Posterior vena cava (tissue), 2 donors: ENCODE measurements at regions not wholly inside any gene's neighbourhood (a gene's known extent, or its start where the extent isn't known, plus 50 kb on each side); places are given as distances from the start of the nearest gene placed in this dataset.

ENCODE experiments used
- DNase-seq: peaks from one replicate; pipeline ENCODE4 v3.0.0-alpha.2; 2020; ENCODE audit warnings: low spot score
- intact Hi-C, 2 donors: fragments of 100-400 bp; cut with DNase I; formaldehyde crosslinking; loops; one replicate each; pipeline versions ENCODE4 v1.14.1 to v1.14.2; 2022 to 2023
- donor health status: DM: yes; HTN: yes; CAD: no.
- donor health status: DM: yes; HTN: yes; CAD: no.

- intact Hi-C loops: no loop called here
- DNase-seq: no peak
Measured at GRCh38 chr2:220504938-220505503, 877.6 kb downstream of the SLC4A3 start.

GRCh38 chr2:220506466-220506865 lies 879.0 kb downstream of the SLC4A3 start:
- DNase-seq: no peak
- intact Hi-C loops: no loop called here

- intact Hi-C loops: no loop called here
- no peak for DNase-seq
Measured at GRCh38 chr2:220509096-220509757, 881.8 kb downstream of the SLC4A3 start.

- intact Hi-C loops: no loop called here
- no peak for DNase-seq
Measured at GRCh38 chr2:220509966-220510365, 882.5 kb downstream of the SLC4A3 start.

GRCh38 chr2:220510668-220511067 lies 883.2 kb downstream of the SLC4A3 start:
- intact Hi-C loops: no loop called here
- DNase-seq: no peak

- DNase-seq: no peak
- intact Hi-C loops: no loop called here
Measured at GRCh38 chr2:220512419-220512818, 885.0 kb downstream of the SLC4A3 start.

GRCh38 chr2:220513573-220514288 lies 886.3 kb downstream of the SLC4A3 start:
- intact Hi-C loops: no loop called here
- DNase-seq: no peak

- intact Hi-C loops: no loop called here
Measured at GRCh38 chr2:220521551-220521950, 894.1 kb downstream of the SLC4A3 start.

GRCh38 chr2:220528180-220528675 lies 900.8 kb downstream of the SLC4A3 start:
- no peak for DNase-seq
- intact Hi-C loops: no loop called here

More at GRCh38 chr2:220521551-220521950, 894.1 kb downstream of the SLC4A3 start:
- DNase-seq: no peak

- DNase-seq: no peak
- intact Hi-C loops: loop anchor here in 1 of 2 donors (5.0 kb wide), 1 partner anchor 756 kb away; no protein-coding TSS in a partner anchor
Measured at GRCh38 chr2:220531216-220531615, 903.8 kb downstream of the SLC4A3 start.

GRCh38 chr2:220533485-220533884 lies 906.1 kb downstream of the SLC4A3 start:
- intact Hi-C loops: loop anchor here in 1 of 2 donors (5.0 kb wide), 1 partner anchor 754 kb away; no protein-coding TSS in a partner anchor
- no peak for DNase-seq

- DNase-seq: no peak
Measured at GRCh38 chr2:220539481-220539880, 912.1 kb downstream of the SLC4A3 start.

GRCh38 chr2:220544049-220544448 lies 916.6 kb downstream of the SLC4A3 start:
- intact Hi-C loops: no loop called here
- DNase-seq: no peak

More at GRCh38 chr2:220539481-220539880, 912.1 kb downstream of the SLC4A3 start:
- intact Hi-C loops: no loop called here

- intact Hi-C loops: no loop called here
- DNase-seq: no peak
Measured at GRCh38 chr2:220550995-220551700, 923.7 kb downstream of the SLC4A3 start.

- intact Hi-C loops: no loop called here
- no peak for DNase-seq
Measured at GRCh38 chr2:220552790-220553535, 925.5 kb downstream of the SLC4A3 start.

GRCh38 chr2:220555961-220556630 lies 928.7 kb downstream of the SLC4A3 start:
- intact Hi-C loops: no loop called here
- DNase-seq: no peak

GRCh38 chr2:220556658-220557057 lies 929.2 kb downstream of the SLC4A3 start:
- intact Hi-C loops: no loop called here
- no peak for DNase-seq

- no peak for DNase-seq
- intact Hi-C loops: no loop called here
Measured at GRCh38 chr2:220560192-220560591, 932.8 kb downstream of the SLC4A3 start.
